ENCODE measurements at regions not wholly inside any gene's neighbourhood (a gene's known extent, or its start where the extent isn't known, plus 50 kb on each side); places are given as distances from the start of the nearest gene placed in this dataset.

DNA sequence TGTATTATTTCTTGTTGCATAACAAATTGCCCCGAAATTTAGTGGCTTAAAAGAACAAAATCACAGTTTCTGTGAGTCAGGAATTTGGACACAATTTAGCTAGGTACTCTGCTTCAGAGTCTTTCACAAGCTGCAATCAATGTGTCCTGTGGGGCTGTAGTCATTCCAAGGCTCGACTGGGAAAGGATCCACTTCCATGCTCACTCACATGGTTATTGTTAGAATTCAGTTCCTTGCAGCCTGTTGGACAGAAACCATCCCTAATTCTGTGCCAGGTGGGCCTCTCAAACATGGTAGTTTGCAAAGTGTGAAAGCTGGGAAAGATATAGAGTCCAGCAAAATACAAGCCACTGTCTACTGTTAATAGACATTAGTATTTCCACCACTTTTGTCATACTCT lies 59.7 kb upstream of the ARID2 start:
- DNase-seq (ENCODE audit: low read depth in 2 of 2) = no peak

DNA sequence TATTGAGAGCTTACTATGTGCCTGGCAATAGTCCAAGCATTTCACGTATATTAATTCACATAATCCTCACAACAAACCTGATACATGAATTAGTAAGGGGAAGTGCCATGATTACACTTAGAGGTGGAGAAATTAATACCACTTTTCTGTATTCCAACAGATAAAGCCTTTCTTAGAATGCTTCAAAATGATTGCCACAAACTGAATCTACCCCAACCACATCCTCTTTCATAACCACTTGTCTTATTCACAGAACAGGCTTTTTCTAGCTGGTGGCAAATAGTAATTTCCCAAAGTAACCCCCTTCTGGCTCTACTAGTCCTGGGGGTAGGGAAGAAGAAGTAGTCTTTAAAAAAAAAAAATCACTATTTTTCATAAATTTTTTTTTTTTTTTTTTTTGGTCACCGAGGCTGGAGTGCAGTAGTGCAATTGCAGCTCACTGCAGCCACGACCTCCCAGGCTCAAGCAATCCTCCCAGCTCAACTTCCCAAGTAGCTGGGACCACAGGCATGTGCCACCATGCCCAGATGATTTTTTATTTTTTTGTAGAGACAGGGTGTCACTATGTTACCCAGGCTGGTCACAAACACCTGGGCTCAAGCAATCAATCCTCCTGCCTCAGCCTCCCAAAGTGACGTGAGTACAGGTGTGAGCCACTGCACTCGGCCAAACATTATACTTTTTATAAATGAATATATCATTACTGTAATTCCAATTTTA lies 59.0 kb upstream of the ARID2 start:
- DNase-seq (ENCODE audit: low read depth in 2 of 2) = no peak

DNA sequence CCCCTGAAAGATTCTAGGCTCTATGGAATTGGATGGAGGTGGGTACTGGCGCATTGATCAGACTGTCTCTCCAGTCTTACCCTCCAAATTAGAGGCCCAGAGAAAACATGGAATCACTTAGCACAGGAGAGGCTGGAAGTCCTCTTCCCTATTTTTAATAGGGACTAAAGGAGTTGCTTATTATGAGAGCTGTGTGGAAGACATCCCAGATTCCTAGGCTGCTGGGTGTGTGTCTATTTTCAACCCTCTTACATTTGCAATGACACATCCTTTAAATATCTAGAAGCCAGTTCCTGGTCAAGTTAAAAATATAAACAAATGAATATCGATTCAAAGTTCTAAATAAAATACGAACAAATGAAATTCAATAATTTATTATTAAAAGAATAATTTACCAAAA lies 58.3 kb upstream of the ARID2 start:
- peak; percentile 4 to 5 for DNase-seq (ENCODE audit: low read depth in 2 of 2)

DNA sequence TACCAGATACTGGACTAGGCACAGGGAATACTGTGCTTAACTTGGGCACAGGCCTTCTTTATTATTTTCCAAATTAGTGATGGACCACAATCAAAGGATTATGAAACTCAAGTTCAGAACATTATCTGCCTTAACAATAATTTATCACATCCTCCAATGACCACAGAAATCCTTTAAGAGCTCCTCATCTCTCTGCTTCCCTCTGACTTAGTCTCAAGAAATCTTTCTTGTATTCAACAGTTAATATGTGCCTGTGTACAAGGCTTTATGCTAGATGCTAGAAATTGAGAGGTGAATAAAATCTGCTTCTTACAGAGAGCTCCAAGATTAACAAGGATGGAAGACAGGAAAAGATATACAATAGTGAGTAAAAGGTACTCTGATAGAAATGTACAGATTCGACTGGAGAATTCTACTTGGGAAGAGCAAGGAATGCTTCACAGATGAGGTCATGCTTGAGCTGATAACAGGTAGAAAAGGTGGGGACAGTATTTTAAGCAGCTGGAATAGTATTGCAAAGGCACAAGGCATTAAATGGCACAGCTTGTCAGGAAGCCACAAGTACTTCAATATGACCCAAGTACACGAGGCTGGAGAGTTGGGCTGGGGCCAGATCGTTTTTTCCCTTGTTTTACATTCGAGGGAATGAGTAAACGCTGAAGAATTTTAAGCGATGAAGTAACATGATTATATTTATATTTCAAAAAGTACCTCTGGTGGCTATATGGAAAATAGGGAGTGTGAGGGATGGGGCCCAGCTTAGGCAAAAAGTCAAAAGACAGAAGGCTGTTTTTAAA lies 55.1 kb upstream of the ARID2 start:
- DNase-seq (ENCODE audit: low read depth in 2 of 2) = peak; percentile 48 to 56

DNA sequence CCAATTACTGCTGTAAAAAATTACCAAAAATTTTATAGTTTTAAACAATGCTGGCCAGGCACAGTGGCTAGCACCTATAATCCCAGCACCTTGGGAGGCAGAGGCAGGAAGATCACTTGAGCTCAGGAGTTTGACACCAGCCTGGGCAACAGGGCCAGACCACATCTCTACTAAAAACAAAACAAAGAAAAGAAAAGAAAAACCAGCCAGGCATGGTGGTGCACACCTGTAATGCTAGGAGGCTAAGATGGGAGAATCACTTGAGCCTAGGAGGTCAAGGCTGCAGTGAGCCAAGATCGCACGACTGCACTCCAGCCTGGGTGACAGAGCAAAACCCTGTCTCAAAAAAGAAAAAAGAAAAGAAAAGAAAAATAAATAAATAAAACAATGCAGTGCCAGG lies 54.0 kb upstream of the ARID2 start:
- DNase-seq (ENCODE audit: low read depth in 2 of 2) = no peak

Data from fibroblast of skin of left quadriceps (primary cell).